ENCODE measurements at regions not wholly inside any gene's neighbourhood (a gene's known extent, or its start where the extent isn't known, plus 50 kb on each side); places are given as distances from the start of the nearest gene placed in this dataset.

DNA sequence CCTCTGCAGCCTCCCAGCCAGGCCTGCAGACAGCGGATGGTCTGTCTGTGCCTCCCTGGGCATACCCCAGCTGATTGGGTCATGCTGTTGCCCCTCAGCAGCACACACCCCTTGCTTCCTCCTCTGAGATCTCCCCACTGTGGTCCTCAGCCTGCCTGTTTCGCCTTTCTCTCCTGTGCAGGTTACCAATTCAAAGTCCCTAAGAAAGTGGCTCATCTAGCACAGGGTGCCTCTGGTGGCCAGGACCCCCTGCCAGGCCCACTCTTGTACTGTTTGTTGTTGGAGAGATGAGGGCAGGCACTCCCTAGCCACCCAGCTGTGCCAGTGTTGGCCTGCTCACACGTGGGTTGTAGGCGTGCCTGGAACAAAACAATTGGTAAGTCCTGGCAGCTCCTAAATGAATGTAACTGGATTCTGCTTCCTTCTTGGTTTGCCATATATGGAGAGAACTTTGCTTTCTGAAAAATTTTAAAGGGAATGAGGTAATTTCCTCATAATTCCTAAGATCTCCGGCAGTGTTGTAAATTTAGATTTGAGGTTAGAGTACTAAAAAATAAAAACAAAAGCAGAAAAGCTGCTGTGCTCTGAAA, 213.2 kb upstream of the IL12A start (continued):
- TF ChIP-seq, protein P1, sequence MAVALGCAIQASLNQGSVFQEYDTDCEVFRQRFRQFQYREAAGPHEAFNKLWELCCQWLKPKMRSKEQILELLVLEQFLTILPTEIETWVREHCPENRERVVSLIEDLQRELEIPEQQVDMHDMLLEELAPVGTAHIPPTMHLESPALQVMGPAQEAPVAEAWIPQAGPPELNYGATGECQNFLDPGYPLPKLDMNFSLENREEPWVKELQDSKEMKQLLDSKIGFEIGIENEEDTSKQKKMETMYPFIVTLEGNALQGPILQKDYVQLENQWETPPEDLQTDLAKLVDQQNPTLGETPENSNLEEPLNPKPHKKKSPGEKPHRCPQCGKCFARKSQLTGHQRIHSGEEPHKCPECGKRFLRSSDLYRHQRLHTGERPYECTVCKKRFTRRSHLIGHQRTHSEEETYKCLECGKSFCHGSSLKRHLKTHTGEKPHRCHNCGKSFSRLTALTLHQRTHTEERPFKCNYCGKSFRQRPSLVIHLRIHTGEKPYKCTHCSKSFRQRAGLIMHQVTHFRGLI (tag by site-specific recombination; IDR thresholded peaks at IDR 0.05) = peak; percentile 67
- no peak for TF ChIP-seq ZNF138 (tag by site-specific recombination; IDR thresholded peaks at IDR 0.05; ENCODE audit: borderline replicate concordance)
- TF ChIP-seq ZNF157 (tag by site-specific recombination; IDR thresholded peaks at IDR 0.05) = no peak
- 0 out of 2 replicates have a peak, but pooled peaks have one; percentile 61 for TF ChIP-seq BCL11B (tag by site-specific recombination; IDR thresholded peaks at IDR 0.05; ENCODE audit: low read depth)
- TF ChIP-seq ZNF629 (tag by site-specific recombination; IDR thresholded peaks at IDR 0.05) = peak; percentile 60; the same call in 1 of the 2 replicates
- no peak for TF ChIP-seq ZNF184 (tag by site-specific recombination; IDR thresholded peaks at IDR 0.05)
- no peak for TF ChIP-seq YY1 (tag by site-specific recombination; IDR thresholded peaks at IDR 0.05)
- no peak for TF ChIP-seq ZNF621 (tag by site-specific recombination; IDR thresholded peaks at IDR 0.05)
- no peak for TF ChIP-seq ZNF830 (tag by site-specific recombination; IDR thresholded peaks at IDR 0.05; ENCODE audit: low read depth)
- no peak for TF ChIP-seq ZNF354C (tag by site-specific recombination; IDR thresholded peaks at IDR 0.05; ENCODE audit: borderline replicate concordance, low read depth)
- no peak for TF ChIP-seq ZNF792 (tag by site-specific recombination; IDR thresholded peaks at IDR 0.05)
- no peak for TF ChIP-seq TSHZ1 (tag by site-specific recombination; IDR thresholded peaks at IDR 0.05; ENCODE audit: borderline replicate concordance)
- TF ChIP-seq ZNF324 (tag by site-specific recombination; IDR thresholded peaks at IDR 0.05) = no peak
- no peak for TF ChIP-seq ZSCAN23 (tag by site-specific recombination; IDR thresholded peaks at IDR 0.05)
- no peak for TF ChIP-seq ZNF704 (tag by site-specific recombination; IDR thresholded peaks at IDR 0.05)
- no peak for TF ChIP-seq ZNF623 (tag by site-specific recombination; IDR thresholded peaks at IDR 0.05)
- TF ChIP-seq GLIS2 (tag by site-specific recombination; IDR thresholded peaks at IDR 0.05) = peak; percentile 91
- peak; percentile 60 for TF ChIP-seq SP7 (tag by site-specific recombination; IDR thresholded peaks at IDR 0.05)
- TF ChIP-seq, protein P2, sequence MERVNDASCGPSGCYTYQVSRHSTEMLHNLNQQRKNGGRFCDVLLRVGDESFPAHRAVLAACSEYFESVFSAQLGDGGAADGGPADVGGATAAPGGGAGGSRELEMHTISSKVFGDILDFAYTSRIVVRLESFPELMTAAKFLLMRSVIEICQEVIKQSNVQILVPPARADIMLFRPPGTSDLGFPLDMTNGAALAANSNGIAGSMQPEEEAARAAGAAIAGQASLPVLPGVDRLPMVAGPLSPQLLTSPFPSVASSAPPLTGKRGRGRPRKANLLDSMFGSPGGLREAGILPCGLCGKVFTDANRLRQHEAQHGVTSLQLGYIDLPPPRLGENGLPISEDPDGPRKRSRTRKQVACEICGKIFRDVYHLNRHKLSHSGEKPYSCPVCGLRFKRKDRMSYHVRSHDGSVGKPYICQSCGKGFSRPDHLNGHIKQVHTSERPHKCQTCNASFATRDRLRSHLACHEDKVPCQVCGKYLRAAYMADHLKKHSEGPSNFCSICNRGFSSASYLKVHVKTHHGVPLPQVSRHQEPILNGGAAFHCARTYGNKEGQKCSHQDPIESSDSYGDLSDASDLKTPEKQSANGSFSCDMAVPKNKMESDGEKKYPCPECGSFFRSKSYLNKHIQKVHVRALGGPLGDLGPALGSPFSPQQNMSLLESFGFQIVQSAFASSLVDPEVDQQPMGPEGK (tag by site-specific recombination; IDR thresholded peaks at IDR 0.05) = 0 out of 2 replicates have a peak, but pooled peaks have one; percentile 19
- no peak for TF ChIP-seq ZNF580 (tag by site-specific recombination; IDR thresholded peaks at IDR 0.05)
- TF ChIP-seq ZNF660 (tag by site-specific recombination; IDR thresholded peaks at IDR 0.05) = peak; percentile 56; the same call in 1 of the 2 replicates
- TF ChIP-seq, protein P3, sequence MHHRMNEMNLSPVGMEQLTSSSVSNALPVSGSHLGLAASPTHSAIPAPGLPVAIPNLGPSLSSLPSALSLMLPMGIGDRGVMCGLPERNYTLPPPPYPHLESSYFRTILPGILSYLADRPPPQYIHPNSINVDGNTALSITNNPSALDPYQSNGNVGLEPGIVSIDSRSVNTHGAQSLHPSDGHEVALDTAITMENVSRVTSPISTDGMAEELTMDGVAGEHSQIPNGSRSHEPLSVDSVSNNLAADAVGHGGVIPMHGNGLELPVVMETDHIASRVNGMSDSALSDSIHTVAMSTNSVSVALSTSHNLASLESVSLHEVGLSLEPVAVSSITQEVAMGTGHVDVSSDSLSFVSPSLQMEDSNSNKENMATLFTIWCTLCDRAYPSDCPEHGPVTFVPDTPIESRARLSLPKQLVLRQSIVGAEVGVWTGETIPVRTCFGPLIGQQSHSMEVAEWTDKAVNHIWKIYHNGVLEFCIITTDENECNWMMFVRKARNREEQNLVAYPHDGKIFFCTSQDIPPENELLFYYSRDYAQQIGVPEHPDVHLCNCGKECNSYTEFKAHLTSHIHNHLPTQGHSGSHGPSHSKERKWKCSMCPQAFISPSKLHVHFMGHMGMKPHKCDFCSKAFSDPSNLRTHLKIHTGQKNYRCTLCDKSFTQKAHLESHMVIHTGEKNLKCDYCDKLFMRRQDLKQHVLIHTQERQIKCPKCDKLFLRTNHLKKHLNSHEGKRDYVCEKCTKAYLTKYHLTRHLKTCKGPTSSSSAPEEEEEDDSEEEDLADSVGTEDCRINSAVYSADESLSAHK (tag by site-specific recombination; IDR thresholded peaks at IDR 0.05) = 0 out of 2 replicates have a peak, but pooled peaks have one; percentile 18
- TF ChIP-seq ZBTB7A (tag by site-specific recombination; IDR thresholded peaks at IDR 0.05; ENCODE audit: low read depth) = no peak
- peak; percentile 49; the same call in 1 of the 2 replicates for TF ChIP-seq ZEB2 (tag by site-specific recombination; IDR thresholded peaks at IDR 0.05)
- peak; percentile 49; the same call in 1 of the 2 replicates for TF ChIP-seq FEZF1 (tag by site-specific recombination; IDR thresholded peaks at IDR 0.05)
- TF ChIP-seq ZNF140 (tag by site-specific recombination; IDR thresholded peaks at IDR 0.05) = no peak
- TF ChIP-seq ZNF175 (tag by site-specific recombination; IDR thresholded peaks at IDR 0.05) = no peak
- TF ChIP-seq ZNF776 (tag by site-specific recombination; IDR thresholded peaks at IDR 0.05; ENCODE audit: borderline replicate concordance) = no peak
- TF ChIP-seq ZNF19 (tag by site-specific recombination; IDR thresholded peaks at IDR 0.05; ENCODE audit: low read depth) = no peak
- TF ChIP-seq ZNF600 (tag by site-specific recombination; IDR thresholded peaks at IDR 0.05) = peak; percentile 62

All from HEK293 (cell line).